Breast epithelium (tissue), 3 donors: ENCODE measurements at regions not wholly inside any gene's neighbourhood (a gene's known extent, or its start where the extent isn't known, plus 50 kb on each side); places are given as distances from the start of the nearest gene placed in this dataset.

Experiments
- CTCF ChIP-seq, 3 donors: fragments of 450-650 bp; IDR thresholded peaks; one replicate each; pipeline ENCODE4 v1.5.1; 2016 to 2017; ENCODE audit warnings: antibody characterized with exemption in 3 of 3, mild to moderate bottlenecking in 3 of 3, moderate library complexity in 3 of 3
- POLR2A ChIP-seq: fragments of 450-650 bp; IDR thresholded peaks from one replicate; pipeline ENCODE4 v1.6.1; 2016; ENCODE audit warnings: antibody characterized with exemption, mild to moderate bottlenecking, moderate library complexity
- POLR2AphosphoS5 ChIP-seq, 3 donors: sonication (generic); formaldehyde crosslinking; IDR thresholded peaks; one replicate each; pipeline ENCODE4 v1.6.1; 2017; ENCODE audit warnings: antibody characterized with exemption in 3 of 3

- TF ChIP-seq CTCF (IDR thresholded peaks at IDR 0.05) = no peak
- TF ChIP-seq POLR2A = no peak
- no peak for TF ChIP-seq POLR2AphosphoS5 (IDR thresholded peaks at IDR 0.05)
Observed at GRCh38 chr21:16829532-16829931, 683.3 kb upstream of the CXADR start.
